SU-DHL-6 (cell line): ENCODE measurements at regions not wholly inside any gene's neighbourhood (a gene's known extent, or its start where the extent isn't known, plus 50 kb on each side); places are given as distances from the start of the nearest gene placed in this dataset.

Source experiments
- H2AFZ ChIP-seq: fragments of 200-600 bp; sonication (generic); 2 replicates; pipeline ENCODE4 v1.6.1; 2014; ENCODE audit warnings: low read depth, mild to moderate bottlenecking, moderate library complexity, mixed read lengths, antibody characterized with exemption, low read length; ENCODE audit not compliant: severe bottlenecking
- H3F3A ChIP-seq: fragments of 200-600 bp; shearing (Covaris generic); 2 replicates; pipeline ENCODE4 v1.6.0; 2016; ENCODE audit warnings: antibody characterized with exemption, mild to moderate bottlenecking; ENCODE audit not compliant: insufficient read depth
- H3K27ac ChIP-seq: fragments of 200-600 bp; sonication (generic); 2 replicates; pipeline ENCODE4 v1.5.1; 2016; ENCODE audit warnings: low read depth, mild to moderate bottlenecking, low read length, moderate library complexity, mixed read lengths
- H3K27me3 ChIP-seq: fragments of 200-600 bp; sonication (generic), shearing (Covaris generic); 2 replicates; pipeline ENCODE4 v1.6.0; 2014; ENCODE audit warnings: mild to moderate bottlenecking, low read length
- H3K36me3 ChIP-seq: fragments of 200-600 bp; sonication (generic); 2 replicates; pipeline ENCODE4 v1.6.1; 2014; ENCODE audit warnings: mild to moderate bottlenecking, low read length, mixed read lengths
- H3K4me2 ChIP-seq: fragments of 300-600, 200-600 bp; shearing (Covaris generic), sonication (generic); 2 replicates; pipeline ENCODE4 v1.6.0; 2014; ENCODE audit warnings: low read length, low read depth, mild to moderate bottlenecking; ENCODE audit not compliant: poor library complexity, severe bottlenecking
- H3K4me3 ChIP-seq: fragments of 200-600 bp; sonication (generic); 2 replicates; pipeline ENCODE4 v1.5.1; 2014; ENCODE audit warnings: antibody characterized with exemption, low read length, mild to moderate bottlenecking, mixed read lengths; ENCODE audit not compliant: insufficient read depth, poor library complexity, severe bottlenecking
- H3K79me2 ChIP-seq: fragments of 200-600 bp; sonication (generic); 2 replicates; pipeline ENCODE4 v1.6.1; 2014; ENCODE audit warnings: mild to moderate bottlenecking, low read length, moderate library complexity; ENCODE audit not compliant: insufficient read depth
- H3K9ac ChIP-seq: fragments of 200-600 bp; sonication (generic); 2 replicates; pipeline ENCODE4 v1.7.0; 2014; ENCODE audit warnings: mild to moderate bottlenecking, low read length
- H3K9me2 ChIP-seq: fragments of 200-600 bp; sonication (generic); replicated peaks from 2 replicates; pipeline ENCODE4 v1.6.1; 2014; ENCODE audit warnings: low read length; ENCODE audit not compliant: insufficient read depth
- H3K9me3 ChIP-seq: fragments of 200-600 bp; sonication (generic); 2 replicates; pipeline ENCODE4 v1.6.1; 2014; ENCODE audit warnings: low read length, mixed read lengths; ENCODE audit not compliant: insufficient read depth
- H4K20me1 ChIP-seq: fragments of 200-600 bp; sonication (generic); 2 replicates; pipeline ENCODE4 v1.6.1; 2014; ENCODE audit warnings: low read depth, mild to moderate bottlenecking, antibody characterized with exemption, low read length, moderate library complexity, mixed read lengths
- CTCF ChIP-seq: fragments of 200-600 bp; sonication (generic); IDR thresholded peaks from one replicate; pipeline ENCODE4 v1.5.1; 2017; ENCODE audit warnings: antibody characterized with exemption, mild to moderate bottlenecking, low read length, moderate library complexity; ENCODE audit not compliant: insufficient read depth, poor library complexity, severe bottlenecking
- EZH2phosphoT487 ChIP-seq: fragments of 200-600 bp; sonication (generic), shearing (Covaris generic); conservative IDR thresholded peaks from 2 replicates; pipeline ENCODE4 v1.6.1; 2018; ENCODE audit warnings: mild to moderate bottlenecking, antibody characterized with exemption, low read length, moderate library complexity, mixed read lengths

GRCh38 chr19:31639306-31639705, 290.1 kb upstream of the TSHZ3 start:
- H4K20me1 ChIP-seq: no peaks in the 10 kb centered on the region
- no peaks in the 10 kb centered on the region for H3K9me2 ChIP-seq
- no peak overlapping the region for H2AFZ ChIP-seq
- no peaks in the 10 kb centered on the region for H3F3A ChIP-seq
- no peak overlapping the region for H3K9ac ChIP-seq
- no peak overlapping the region for H3K4me2 ChIP-seq
- no peak for TF ChIP-seq CTCF
- TF ChIP-seq EZH2phosphoT487: no peak
- no peaks in the 10 kb centered on the region for H3K36me3 ChIP-seq
- H3K9me3 ChIP-seq: no peaks in the 10 kb centered on the region
- H3K27me3 ChIP-seq: no peaks in the 10 kb centered on the region
- H3K27ac ChIP-seq: no peak overlapping the region
- H3K4me3 ChIP-seq: no peak overlapping the region
- H3K79me2 ChIP-seq: no peaks in the 10 kb centered on the region

- TF ChIP-seq EZH2phosphoT487 (no peak), CTCF (no peak)
- Histone ChIP-seq H3K9me2 (no peaks in the 10 kb centered on the region), H2AFZ (no peak overlapping the region), H3K9me3 (no peaks in the 10 kb centered on the region), H3K79me2 (no peaks in the 10 kb centered on the region), H3K9ac (no peak overlapping the region), H3K36me3 (no peaks in the 10 kb centered on the region), H3K27ac (no peak overlapping the region), H4K20me1 (no peaks in the 10 kb centered on the region), H3K27me3 (no peaks in the 10 kb centered on the region), H3K4me3 (no peak overlapping the region), H3K4me2 (no peak overlapping the region), H3F3A (no peaks in the 10 kb centered on the region)
These were observed 292.4 kb upstream of the TSHZ3 start for GRCh38 chr19:31641591-31641990.

- TF ChIP-seq EZH2phosphoT487 (no peak), CTCF (no peak)
- H3K27me3 ChIP-seq: no peaks in the 10 kb centered on the region
- no peaks in the 10 kb centered on the region for H3K9me3 ChIP-seq
- H3K4me2 ChIP-seq: no peak overlapping the region
- H3K36me3 ChIP-seq: no peaks in the 10 kb centered on the region
- no peak overlapping the region for H3K9ac ChIP-seq
- no peaks in the 10 kb centered on the region for H4K20me1 ChIP-seq
- no peak overlapping the region for H2AFZ ChIP-seq
- H3K9me2 ChIP-seq: no peaks in the 10 kb centered on the region
- H3F3A ChIP-seq: no peaks in the 10 kb centered on the region
- no peak overlapping the region for H3K27ac ChIP-seq
- H3K4me3 ChIP-seq: no peak overlapping the region
- no peaks in the 10 kb centered on the region for H3K79me2 ChIP-seq
These were observed 299.1 kb upstream of the TSHZ3 start for GRCh38 chr19:31648347-31648746.

DNA sequence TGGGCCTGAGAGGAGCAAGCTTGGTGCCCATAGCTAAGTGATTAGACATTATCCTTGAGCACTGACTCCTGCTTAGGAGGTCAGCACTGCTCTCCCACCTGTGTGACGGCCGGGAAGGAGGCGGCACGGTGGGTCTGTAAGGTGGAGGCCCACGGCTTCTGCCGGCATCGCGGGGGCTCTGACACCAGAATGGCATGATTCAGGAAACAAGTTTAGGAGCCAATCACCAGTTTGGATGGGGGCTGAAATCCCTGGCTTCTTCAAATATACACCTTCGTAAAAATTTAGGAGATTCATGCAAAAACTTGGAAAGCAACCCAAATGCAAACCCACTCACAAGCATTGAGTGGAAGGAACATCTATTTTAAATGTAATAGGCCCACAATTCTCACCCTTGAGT, 307.3 kb upstream of the TSHZ3 start:
- no peak overlapping the region for H3K4me3 ChIP-seq
- no peaks in the 10 kb centered on the region for H3K9me2 ChIP-seq
- no peaks in the 10 kb centered on the region for H3K9me3 ChIP-seq
- H4K20me1 ChIP-seq: no peaks in the 10 kb centered on the region
- no peaks in the 10 kb centered on the region for H3K79me2 ChIP-seq
- no peaks in the 10 kb centered on the region for H3F3A ChIP-seq
- H2AFZ ChIP-seq: no peak overlapping the region
- TF ChIP-seq CTCF (no peak), EZH2phosphoT487 (no peak)
- no peaks in the 10 kb centered on the region for H3K36me3 ChIP-seq
- no peak overlapping the region for H3K9ac ChIP-seq
- H3K4me2 ChIP-seq: no peak overlapping the region
- no peaks in the 10 kb centered on the region for H3K27me3 ChIP-seq
- H3K27ac ChIP-seq: no peak overlapping the region
